HepG2 (cell line): ENCODE measurements at regions not wholly inside any gene's neighbourhood (a gene's known extent, or its start where the extent isn't known, plus 50 kb on each side); places are given as distances from the start of the nearest gene placed in this dataset.
A peak's percentile ranks its signal among the peaks of the same experiment; 100 is the strongest.

Experiments used
- ATAC-seq: fragments of 200-7000 bp; cut with Tn5 transposase; 3 replicates; pipeline ENCODE4 v1.9.1; 2020; ENCODE audit warnings: mild to moderate bottlenecking, moderate library complexity
- BruUV-seq: library from RNA; stranded (reverse); fragments of 400-500 nt; replicated peaks from 2 replicates; lab custom pipeline; 2021; lab: Mats Ljungman, UMichigan
- CTCF ChIA-PET: fragments of 300-600 bp; formaldehyde crosslinking; extraction: SDS; loops from one replicate; lab custom pipeline; 2021; ENCODE audit warnings: low total read pairs, inconsistent platforms, low intra/inter-chr PET ratio; lab: Yijun Ruan, JAX
- POLR2A ChIA-PET: fragments of 350-600 bp; sonication (Branson Sonifier 250); formaldehyde crosslinking; loops from one replicate; lab custom pipeline; 2020; ENCODE audit warnings: antibody characterized with exemption, inconsistent platforms; lab: Yijun Ruan, JAX
- DNase-seq: peaks from one replicate; pipeline ENCODE4 v3.0.0-alpha.2; 2015; ENCODE audit warnings: low spot score
- FAIRE-seq: peaks from 3 replicates; lab custom pipeline; 2011; peaks lifted over from hg19 to GRCh38; lab: Jason Lieb, UNC
- H2AFZ ChIP-seq: one replicate; pipeline ENCODE4 v1.6.1; 2011; ENCODE audit warnings: low read length, inconsistent platforms
- H3K27ac ChIP-seq: fragments of 300-600 bp; 3 replicates; pipeline ENCODE4 v1.8.0; 2011; ENCODE audit warnings: mixed run types, mild to moderate bottlenecking, mixed read lengths, low read length, inconsistent platforms; ENCODE audit not compliant: insufficient read depth; ENCODE audit errors: extremely low read length
- H3K27me3 ChIP-seq, 2 experiments: fragments of 200-600 bp in 1 of 2; 2 replicates in 1 of 2; 3 replicates in 1 of 2; pipeline versions ENCODE4 v1.6.0 to v1.8.0; 2011; ENCODE audit warnings: low read length in 2 of 2, mild to moderate bottlenecking in 2 of 2, moderate library complexity in 2 of 2, inconsistent platforms in 1 of 2; ENCODE audit not compliant: insufficient read depth in 2 of 2, control insufficient read depth in 1 of 2
- H3K36me3 ChIP-seq, 2 experiments: fragments of 200-600 bp in 1 of 2; replicated peaks in 1 of 2; 2 replicates in 1 of 2; 3 replicates in 1 of 2; pipeline versions ENCODE4 v1.5.1 to v1.8.0; 2011; ENCODE audit warnings: low read length in 2 of 2, inconsistent platforms in 1 of 2; ENCODE audit not compliant: insufficient read depth in 2 of 2, control insufficient read depth in 1 of 2
- H3K4me1 ChIP-seq: 2 replicates; pipeline ENCODE4 v1.5.1; 2012; ENCODE audit warnings: low read length, inconsistent platforms; ENCODE audit not compliant: insufficient read depth
- H3K4me2 ChIP-seq: 2 replicates; pipeline ENCODE4 v1.6.0; 2011; ENCODE audit warnings: low read depth, low read length, inconsistent platforms
- H3K4me3 ChIP-seq, 3 experiments: fragments of 200-600 bp in 1 of 3; sonication (generic), shearing (Covaris generic) in 1 of 3; replicated peaks in 1 of 3; 2 replicates each; pipeline ENCODE4 v1.5.1; 2011 to 2016; ENCODE audit warnings: low read length in 3 of 3, inconsistent platforms in 2 of 3, low read depth in 2 of 3, mild to moderate bottlenecking in 2 of 3, control low read depth in 1 of 3, mixed read lengths in 1 of 3; ENCODE audit not compliant: insufficient read depth in 1 of 3
- H3K79me2 ChIP-seq: one replicate; pipeline ENCODE4 v1.6.1; 2011; ENCODE audit warnings: low read length, inconsistent platforms; ENCODE audit not compliant: insufficient read depth
- H3K9ac ChIP-seq: 2 replicates; pipeline ENCODE4 v1.6.0; 2011; ENCODE audit warnings: mild to moderate bottlenecking, low read depth, low read length, inconsistent platforms; ENCODE audit not compliant: insufficient read depth
- H3K9me3 ChIP-seq: 2 replicates; pipeline ENCODE4 v1.5.1; 2012; ENCODE audit warnings: mild to moderate bottlenecking, low read length
- H4K20me1 ChIP-seq: 2 replicates; pipeline ENCODE4 v1.6.0; 2011; ENCODE audit warnings: inconsistent platforms, mild to moderate bottlenecking, low read length, moderate library complexity; ENCODE audit not compliant: insufficient read depth
- ATF7-NPFF ChIP-seq: sonication (generic); formaldehyde crosslinking; IDR thresholded peaks from 2 replicates; pipeline ENCODE4 v1.8.1; 2023; ENCODE audit warnings: mild to moderate bottlenecking, low read depth, missing genetic modification reagents, moderate library complexity
- CBX1 ChIP-seq: IDR thresholded peaks from one replicate; pipeline ENCODE4 v1.6.1; 2016; ENCODE audit warnings: antibody characterized with exemption, low read depth
- SOX13 ChIP-seq, 3 experiments: fragments of 450-650 bp in 1 of 3; sonication (generic) in 1 of 3; formaldehyde crosslinking in 1 of 3; IDR thresholded peaks in 2 of 3; conservative IDR thresholded peaks in 1 of 3; 2 replicates each; pipeline versions ENCODE4 v1.5.0 to v1.6.1; 2016 to 2020; ENCODE audit warnings: antibody characterized with exemption in 1 of 3, mild to moderate bottlenecking in 1 of 3, missing compliant biosample characterization in 1 of 3, missing genetic modification reagents in 1 of 3, moderate library complexity in 1 of 3
- SRSF1 ChIP-seq: fragments of 200-400 bp; formaldehyde crosslinking; optimal IDR thresholded peaks from 2 replicates; pipeline ENCODE3; 2017; ENCODE audit warnings: mild to moderate bottlenecking, low read depth, low read length, moderate library complexity
- STAG1 ChIP-seq: sonication (generic); formaldehyde crosslinking; IDR thresholded peaks from 2 replicates; pipeline ENCODE4 v1.4.0; 2020; ENCODE audit warnings: missing genetic modification reagents
- ZNF549 ChIP-seq: sonication (generic); formaldehyde crosslinking; IDR thresholded peaks from 2 replicates; pipeline ENCODE4 v1.5.0; 2020; ENCODE audit warnings: missing genetic modification reagents
- ZNF572 ChIP-seq: sonication (generic); formaldehyde crosslinking; IDR thresholded peaks from 2 replicates; pipeline ENCODE4 v1.5.1; 2020; ENCODE audit warnings: mild to moderate bottlenecking, missing genetic modification reagents
- WGBS: methylation state at CpG from one replicate; pipeline ENCODE4 v1.1.6; 2017; ENCODE audit warnings: low lambda C conversion rate; 5-methylcytosine and 5-hydroxymethylcytosine counted together
- in situ Hi-C: cut with HindIII; loops from 2 replicates; pipeline ENCODE4 v1.10.0; 2017; ENCODE audit warnings: low pct_unique_long_range_greater_than_20kb; ENCODE audit not compliant: extremely low pct_ligation_motif_present
- intact Hi-C: fragments of 100-400 bp; cut with micrococcal nuclease; formaldehyde crosslinking; loops from one replicate; pipeline ENCODE4 v1.10.0; 2022; ENCODE audit not compliant: unreplicated experiment

DNA sequence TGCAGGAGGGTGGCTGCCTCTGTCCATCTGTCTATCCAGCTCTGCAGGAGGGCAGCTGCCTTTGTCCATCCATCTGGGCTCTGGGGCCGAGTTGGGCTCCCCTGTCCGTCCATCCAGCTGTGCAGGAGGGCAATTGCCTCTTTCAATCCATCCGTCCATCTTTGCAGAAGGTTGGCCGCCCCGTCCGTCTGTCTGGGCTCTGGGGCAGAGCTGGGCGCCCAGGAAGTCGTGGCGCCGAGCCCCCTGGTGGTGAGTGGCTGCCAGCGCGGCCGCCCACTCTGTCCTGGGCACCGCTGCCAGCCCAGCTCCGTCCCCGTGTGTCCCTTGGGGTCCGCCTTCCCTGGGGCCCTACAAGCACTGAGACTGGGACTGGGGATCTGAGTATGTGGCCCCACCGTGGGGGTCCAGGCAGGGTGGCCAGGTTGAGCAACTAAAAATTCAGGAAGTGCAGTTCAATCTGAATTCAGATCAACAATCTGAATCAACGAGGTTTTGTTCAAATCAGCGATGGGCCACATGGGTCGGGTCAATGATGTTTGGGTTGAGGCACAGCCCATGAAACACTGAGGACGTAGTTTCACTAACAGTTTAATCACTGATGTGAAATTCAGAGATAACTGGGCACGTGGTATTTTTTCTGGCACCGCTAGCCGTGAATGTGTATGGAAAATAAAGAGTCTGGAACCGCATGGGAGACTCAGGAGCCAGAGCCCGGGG, 99.1 kb upstream of the ACTRT2 start (continued):
- TF ChIP-seq ATF7-NPFF (CRISPR knock-in tag) (no peak), STAG1 (CRISPR knock-in tag) (peak; percentile 36)

GRCh38 chr1:2923351-2923750, 97.9 kb upstream of the ACTRT2 start:
- H4K20me1 ChIP-seq, result no peaks in the 10 kb centered on the region
- H3K36me3 ChIP-seq, result no peaks in the 10 kb centered on the region
- no TSS peak for BruUV-seq
- no peak for ATAC-seq
- in situ Hi-C loops (no loop called here), intact Hi-C loops (no loop called here)
- no peaks in the 10 kb centered on the region for H3K4me1 ChIP-seq
- FAIRE-seq, result no peak
- H3K27ac ChIP-seq, result no peak overlapping the region
- no peak overlapping the region for H3K9ac ChIP-seq
- H3K79me2 ChIP-seq, result no peaks in the 10 kb centered on the region
- no peak for DNase-seq
- no peak for TF ChIP-seq SRSF1
- TF ChIP-seq SOX13 (IDR thresholded peaks at IDR 0.05), result no peak
- no peak for TF ChIP-seq SOX13 (CRISPR knock-in tag; conservative IDR thresholded peaks at IDR 0.05 in 1 of 2, IDR thresholded peaks at IDR 0.05 in 1 of 2)
- no peak for TF ChIP-seq ZNF549 (CRISPR knock-in tag)
- TF ChIP-seq CBX1, result no peak
- TF ChIP-seq ZNF572 (CRISPR knock-in tag), result no peak
- ChIA-PET POLR2A (no interaction called here), CTCF (no interaction called here)
- 22% methylated on average over 10 of the region's 21 CpGs for WGBS
- H3K4me3 ChIP-seq, result no peak overlapping the region
- no peaks in the 10 kb centered on the region for H3K9me3 ChIP-seq
- H2AFZ ChIP-seq, result no peak overlapping the region
- H3K27me3 ChIP-seq, result peaks cover 20 to 81% of the 10 kb centered on the region in 2 experiments; a peak in 4 of 5 replicates
- H3K4me2 ChIP-seq, result no peak overlapping the region
